ENCODE measurements at regions not wholly inside any gene's neighbourhood (a gene's known extent, or its start where the extent isn't known, plus 50 kb on each side); places are given as distances from the start of the nearest gene placed in this dataset.

- no peak for DNase-seq
These were observed 144.1 kb downstream of the SEC61B start for GRCh38 chr9:99366183-99366582.

- no peak for DNase-seq
These were observed 144.5 kb downstream of the SEC61B start for GRCh38 chr9:99366621-99367020.

DNA sequence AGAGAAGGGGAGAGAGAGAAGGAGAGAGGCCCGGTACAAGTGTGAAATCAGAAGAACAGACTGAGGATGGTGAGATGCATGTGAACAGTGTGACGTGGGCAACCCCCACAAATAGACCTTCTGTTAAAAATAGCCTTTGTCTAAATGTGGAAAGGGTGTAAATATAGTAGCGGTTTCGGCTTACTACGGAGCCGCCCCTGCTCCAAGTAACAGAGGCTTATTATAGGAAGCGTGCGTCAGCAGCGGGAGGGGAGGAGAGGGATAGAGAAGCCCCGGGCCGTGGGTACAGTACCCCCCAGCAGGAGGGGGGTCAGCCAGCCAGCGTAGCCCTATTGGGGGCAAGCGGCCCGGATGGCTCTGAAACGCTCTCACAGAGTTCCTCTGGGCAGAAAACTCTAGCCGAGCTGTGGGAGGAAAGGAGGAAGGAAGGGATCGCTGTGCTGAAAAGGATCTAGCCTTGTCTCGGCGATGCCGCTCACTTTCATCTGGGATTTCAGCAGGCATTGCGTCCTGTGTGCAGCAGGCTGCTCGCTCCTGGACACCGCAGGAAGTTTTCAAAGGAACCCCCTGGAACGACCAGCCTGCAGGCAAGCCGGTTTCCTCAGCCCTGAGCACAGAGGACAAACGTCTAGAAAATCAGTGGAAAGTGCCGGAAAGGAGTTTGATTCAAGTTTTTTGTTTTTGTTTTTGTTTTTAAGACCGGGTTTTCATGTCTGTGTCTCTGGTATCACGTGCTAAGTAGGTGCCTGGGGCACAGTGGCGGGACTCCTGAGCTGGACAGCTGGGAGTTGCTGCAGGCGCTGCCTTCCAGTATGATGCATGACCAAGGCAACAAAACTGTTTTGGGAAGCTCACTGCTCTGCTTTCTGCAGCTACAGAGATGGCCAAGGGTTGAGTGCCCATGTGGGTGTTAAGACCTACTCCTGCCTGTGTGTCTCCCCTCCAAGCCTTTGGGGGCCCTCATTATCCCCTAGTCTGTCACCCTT lies 146.6 kb downstream of the SEC61B start:
- DNase-seq = no peak

GRCh38 chr9:99369327-99369722 lies 147.2 kb downstream of the SEC61B start:
- no peak for DNase-seq

DNA sequence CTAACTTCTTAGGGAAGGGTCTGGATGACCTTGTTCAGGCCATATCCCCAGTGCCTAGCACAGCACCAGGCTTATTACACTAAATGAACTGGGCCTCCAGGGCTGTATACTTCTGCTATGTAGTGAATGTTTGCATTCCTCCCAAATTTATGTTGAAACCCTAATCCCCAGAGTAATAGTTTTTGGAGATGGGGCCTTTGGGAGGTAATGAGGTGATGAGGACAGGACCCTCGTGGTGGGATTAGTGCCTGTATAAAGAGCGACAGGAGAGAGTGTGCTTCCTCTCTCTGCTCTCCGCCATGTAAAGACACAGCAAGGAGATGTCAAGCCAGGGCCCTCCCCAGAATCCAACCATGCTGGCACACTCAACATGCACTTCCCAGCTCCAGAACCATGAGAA lies 148.3 kb downstream of the SEC61B start:
- DNase-seq = no peak

GRCh38 chr9:99371376-99371775 lies 149.3 kb downstream of the SEC61B start:
- DNase-seq = no peak

GRCh38 chr9:99373912-99374311 lies 151.8 kb downstream of the SEC61B start:
- DNase-seq = no peak

DNA sequence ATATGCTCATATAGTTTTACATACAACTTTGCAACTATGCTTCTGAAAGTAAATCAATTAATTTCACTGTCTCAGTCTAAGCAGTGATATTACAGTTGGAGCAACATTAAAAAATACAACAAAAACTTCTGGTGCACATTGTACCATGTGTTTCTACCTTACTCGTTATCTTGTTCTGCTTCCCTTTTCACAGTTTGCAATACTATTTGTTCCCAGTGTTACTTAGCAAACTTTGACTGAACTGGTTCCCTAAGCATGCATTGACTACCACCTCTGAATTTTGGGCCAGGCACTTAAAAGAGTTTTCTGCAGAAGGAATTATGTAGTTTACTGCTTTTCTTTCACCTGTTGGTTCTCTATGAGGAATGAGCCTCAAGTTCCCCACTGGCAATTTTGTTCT lies 152.7 kb downstream of the SEC61B start:
- no peak for DNase-seq

DNA sequence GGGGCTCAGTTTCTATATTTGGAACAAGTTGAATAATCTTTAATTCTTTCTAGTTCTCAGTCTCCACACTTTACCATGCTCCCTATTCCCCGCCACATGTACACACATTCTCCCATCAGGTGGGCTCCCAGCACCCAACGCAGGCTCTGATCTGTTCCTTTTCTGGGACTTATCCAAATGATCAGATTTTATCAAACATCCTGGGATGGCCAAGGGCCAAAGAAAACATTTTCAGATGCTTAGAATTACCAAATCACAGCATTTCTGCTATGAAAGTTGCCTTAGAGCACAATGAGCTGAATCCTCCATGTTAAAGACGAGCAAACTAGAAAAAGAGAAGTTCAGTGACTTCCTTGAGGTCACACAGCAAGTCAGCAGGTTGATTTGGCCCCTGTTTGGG lies 153.4 kb downstream of the SEC61B start:
- DNase-seq = no peak

GRCh38 chr9:99377790-99378775 lies 156.0 kb downstream of the SEC61B start:
- no peak for DNase-seq

GRCh38 chr9:99383536-99383935 lies 161.5 kb downstream of the SEC61B start:
- DNase-seq = no peak

- no peak for DNase-seq
These were observed 163.1 kb downstream of the SEC61B start for GRCh38 chr9:99385215-99385614.

- DNase-seq = no peak
These were observed 163.8 kb downstream of the SEC61B start for GRCh38 chr9:99385814-99386279.

DNA sequence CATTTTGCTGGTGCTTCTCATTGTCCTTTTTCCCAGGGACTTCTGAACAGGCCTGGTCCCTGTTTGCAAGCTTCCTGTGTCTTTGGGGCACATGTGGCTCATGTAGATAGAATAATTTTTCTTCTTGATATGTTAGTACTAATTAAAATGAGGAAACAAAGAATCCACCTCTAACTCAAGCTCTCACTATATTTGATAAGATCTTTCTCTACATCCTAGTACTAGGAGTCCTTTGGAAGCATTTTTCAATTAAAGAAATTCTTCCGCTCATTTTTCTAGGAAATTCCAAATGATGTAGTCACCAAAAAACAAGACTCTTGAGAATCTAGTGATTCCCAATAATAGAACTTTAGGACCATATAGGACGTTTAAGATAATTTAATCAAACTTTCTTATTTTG lies 165.3 kb downstream of the SEC61B start:
- no peak for DNase-seq

GRCh38 chr9:99389087-99390033 lies 167.3 kb downstream of the SEC61B start:
- DNase-seq = no peak

DNA sequence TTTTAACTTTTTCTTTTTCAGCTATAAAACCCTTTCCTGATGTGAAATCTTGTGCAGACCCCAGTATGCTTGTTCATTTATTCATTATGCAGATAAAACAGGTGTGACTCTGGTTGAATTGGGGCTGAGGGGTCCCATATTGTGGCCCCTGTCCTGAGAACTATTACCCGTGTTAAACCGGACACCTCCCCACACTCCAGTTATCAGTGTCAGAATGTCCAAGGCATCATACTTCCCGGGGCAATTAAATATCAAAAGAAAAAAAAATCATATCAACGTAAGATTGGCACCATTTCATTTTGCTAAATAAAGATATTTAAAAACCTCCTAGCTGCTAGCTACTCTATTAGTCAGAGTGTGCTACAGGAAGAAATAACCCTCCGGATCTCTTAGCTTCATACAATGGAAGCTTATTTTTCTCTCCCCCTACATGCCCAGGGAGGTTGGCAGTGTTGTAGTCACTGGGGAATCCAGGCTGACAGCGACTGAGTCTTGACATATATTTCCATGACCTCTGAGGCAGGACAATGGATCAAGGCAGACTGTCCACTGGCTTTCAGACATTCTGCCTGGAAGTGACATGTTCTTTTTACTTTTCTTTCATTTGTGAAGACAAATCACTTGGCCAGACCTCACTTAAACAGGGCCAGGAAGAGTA lies 170.0 kb downstream of the SEC61B start:
- no peak for DNase-seq

- DNase-seq = no peak
These were observed 170.9 kb downstream of the SEC61B start for GRCh38 chr9:99392986-99393385.

DNA sequence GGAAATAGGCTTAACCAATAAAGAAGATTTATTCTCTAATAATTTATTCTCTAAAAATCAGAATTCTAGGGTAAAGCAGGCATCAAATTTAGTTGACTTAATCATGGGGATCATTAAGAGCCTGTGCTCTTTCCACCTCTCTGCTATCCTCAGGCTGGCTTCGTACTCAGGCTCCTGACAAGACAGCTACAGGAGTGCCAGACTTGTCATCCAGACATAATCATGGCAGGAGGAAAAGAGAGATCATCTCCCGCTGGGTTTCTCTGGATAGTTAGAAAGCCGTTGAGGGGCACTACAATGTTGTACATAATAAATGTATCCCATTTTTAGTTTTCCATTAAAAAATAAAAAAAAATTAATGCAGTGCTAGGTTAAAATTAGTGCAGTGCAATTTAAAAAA lies 171.9 kb downstream of the SEC61B start:
- no peak for DNase-seq

DNA sequence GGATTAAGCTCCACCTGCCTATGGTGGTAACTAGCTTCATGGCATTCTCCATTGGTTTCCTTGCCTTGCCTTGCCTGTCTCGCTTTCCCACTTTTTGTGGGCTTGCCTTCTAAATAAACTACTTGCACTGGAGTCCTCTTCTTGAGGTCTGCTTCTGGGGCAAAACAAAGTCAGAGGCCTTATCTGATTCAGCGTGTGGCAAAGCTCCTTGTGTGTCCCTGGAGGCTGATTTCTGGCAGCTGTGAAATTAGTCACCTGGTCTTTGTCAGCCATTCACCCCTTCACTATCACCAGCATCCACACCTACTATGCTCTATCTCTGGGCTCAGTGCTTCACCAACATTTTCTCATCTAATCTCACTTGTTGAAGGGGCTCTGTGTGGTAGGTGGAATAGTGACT lies 176.2 kb downstream of the SEC61B start:
- DNase-seq = no peak

GRCh38 chr9:99399474-99399873 lies 177.4 kb downstream of the SEC61B start:
- no peak for DNase-seq

DNA sequence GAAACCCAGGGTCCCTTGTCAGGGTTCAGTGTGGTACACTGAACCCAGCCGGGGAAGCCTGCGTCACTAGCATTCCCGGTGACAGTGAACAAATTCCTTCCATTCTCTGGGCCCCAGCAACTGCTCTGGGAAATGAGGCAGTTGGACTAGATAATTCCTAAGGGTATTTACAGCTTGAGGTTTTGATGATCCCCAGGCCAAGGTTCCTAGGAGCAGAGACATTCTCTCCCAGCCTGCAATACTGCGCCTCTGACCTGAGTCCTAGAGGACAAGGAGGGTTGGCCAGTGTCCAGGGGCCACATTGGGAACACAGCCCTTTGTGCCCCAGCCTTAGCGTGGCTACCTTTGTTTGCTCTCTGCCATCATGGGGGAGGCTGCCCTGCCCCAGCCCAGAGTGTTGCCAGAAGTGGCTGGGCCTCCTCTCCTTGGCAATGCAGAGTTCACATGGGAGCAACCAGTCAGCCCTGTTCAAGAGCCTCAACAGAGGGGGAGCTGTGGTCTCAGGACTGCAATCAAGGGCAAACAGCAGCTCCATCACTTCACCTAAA lies 178.2 kb downstream of the SEC61B start:
- no peak for DNase-seq
